Keratinocyte (primary cell): ENCODE measurements at regions not wholly inside any gene's neighbourhood (a gene's known extent, or its start where the extent isn't known, plus 50 kb on each side); places are given as distances from the start of the nearest gene placed in this dataset.
"Not testable (repeated sequence)": the region's sequence is repeated elsewhere in the genome, so short reads cannot be mapped to it uniquely, and the experiment has no call there.

Experiments used
- DNase-seq: peaks from one replicate; pipeline ENCODE4 v3.0.0-alpha.2; 2011; ENCODE audit warnings: low read depth, missing footprints, low spot score
- FAIRE-seq: peaks from 2 replicates; lab custom pipeline; 2011; peaks lifted over from hg19 to GRCh38; lab: Jason Lieb, UNC
- H2AFZ ChIP-seq: 2 replicates; pipeline ENCODE4 v1.6.0; 2012; ENCODE audit warnings: low read length, control low read depth, inconsistent platforms; ENCODE audit not compliant: control insufficient read depth
- H3K27ac ChIP-seq: 2 replicates; pipeline ENCODE4 v1.5.1; 2011; ENCODE audit warnings: low read length; ENCODE audit not compliant: control insufficient read depth, insufficient read depth
- H3K27me3 ChIP-seq: 3 replicates; pipeline ENCODE4 v1.6.0; 2011; ENCODE audit warnings: low read length; ENCODE audit not compliant: control insufficient read depth, insufficient read depth; ENCODE audit errors: extremely low read depth
- H3K36me3 ChIP-seq, 2 experiments: 2 replicates in 1 of 2; 3 replicates in 1 of 2; pipeline ENCODE4 v1.5.1; 2011; ENCODE audit warnings: low read length in 2 of 2, mild to moderate bottlenecking in 1 of 2; ENCODE audit not compliant: control insufficient read depth in 2 of 2, insufficient read depth in 2 of 2; ENCODE audit errors: extremely low read depth in 1 of 2
- H3K4me1 ChIP-seq: 3 replicates; pipeline ENCODE4 v1.5.1; 2011; ENCODE audit warnings: low read length; ENCODE audit not compliant: control insufficient read depth, insufficient read depth; ENCODE audit errors: extremely low read depth
- H3K4me2 ChIP-seq: 3 replicates; pipeline ENCODE4 v1.6.0; 2011; ENCODE audit warnings: low read depth, low read length; ENCODE audit not compliant: control insufficient read depth, insufficient read depth; ENCODE audit errors: extremely low read depth
- H3K4me3 ChIP-seq, 3 experiments: fragments of 200-600 bp in 1 of 3; sonication (generic) in 1 of 3; 2 replicates in 2 of 3; 3 replicates in 1 of 3; pipeline ENCODE4 v1.5.1; 2011 to 2016; ENCODE audit warnings: low read length in 3 of 3, mild to moderate bottlenecking in 3 of 3, control low read depth in 2 of 3, inconsistent platforms in 1 of 3, low read depth in 1 of 3, mixed read lengths in 1 of 3, mixed run types in 1 of 3, moderate library complexity in 1 of 3; ENCODE audit not compliant: control insufficient read depth in 2 of 3, insufficient read depth in 2 of 3; ENCODE audit errors: extremely low read depth in 1 of 3
- H3K79me2 ChIP-seq: 2 replicates; pipeline ENCODE4 v1.6.0; 2012; ENCODE audit warnings: low read length; ENCODE audit not compliant: control insufficient read depth, insufficient read depth
- H3K9ac ChIP-seq: 3 replicates; pipeline ENCODE4 v1.6.0; 2011; ENCODE audit warnings: low read length; ENCODE audit not compliant: control insufficient read depth, insufficient read depth; ENCODE audit errors: extremely low read depth
- H3K9me1 ChIP-seq: 3 replicates; pipeline ENCODE4 v1.6.0; 2011; ENCODE audit warnings: low read length; ENCODE audit not compliant: control insufficient read depth, insufficient read depth; ENCODE audit errors: extremely low read depth
- H3K9me3 ChIP-seq: 2 replicates; pipeline ENCODE4 v1.5.1; 2012; ENCODE audit warnings: low read depth, low read length; ENCODE audit not compliant: control insufficient read depth
- H4K20me1 ChIP-seq: 3 replicates; pipeline ENCODE4 v1.6.0; 2011; ENCODE audit warnings: low read length; ENCODE audit not compliant: control insufficient read depth, insufficient read depth; ENCODE audit errors: extremely low read depth
- EZH2 ChIP-seq: IDR thresholded peaks from one replicate; pipeline ENCODE4 v1.6.1; 2012; ENCODE audit warnings: inconsistent platforms, mild to moderate bottlenecking, low read length, moderate library complexity
- dilution Hi-C: fragments of 300-500 bp; cut with MboI; formaldehyde crosslinking; loops from one replicate; pipeline ENCODE4 v1.7.0; 2020; ENCODE audit warnings: low sequenced_read_pairs; ENCODE audit not compliant: extremely low pct_ligation_motif_present
- TF ChIP-seq, protein P1 (sequence below), 3 experiments: IDR thresholded peaks in 1 of 3; conservative IDR thresholded peaks in 1 of 3; optimal IDR thresholded peaks in 1 of 3; 2 replicates in 2 of 3; 3 replicates in 1 of 3; pipeline versions ENCODE3 to v1.5.1; 2011; ENCODE audit warnings: low read length in 3 of 3, mild to moderate bottlenecking in 3 of 3, moderate library complexity in 2 of 3, control low read depth in 1 of 3, inconsistent platforms in 1 of 3; ENCODE audit not compliant: insufficient read depth in 2 of 3; ENCODE audit errors: extremely low read depth in 1 of 3

- no peak overlapping the region for H3K4me3 ChIP-seq
- H3K36me3 ChIP-seq, result no peaks in the 10 kb centered on the region
- H3K79me2 ChIP-seq, result no peaks in the 10 kb centered on the region
- H3K9me1 ChIP-seq, result no peaks in the 10 kb centered on the region
- no peak overlapping the region for H3K27ac ChIP-seq
- no peak for TF ChIP-seq EZH2
- no peak for FAIRE-seq
- dilution Hi-C loops, result no loop called here
- no peak overlapping the region for H3K9ac ChIP-seq
- H2AFZ ChIP-seq, result no peak overlapping the region
- H4K20me1 ChIP-seq, result no peaks in the 10 kb centered on the region
- DNase-seq, result no peak
- H3K4me1 ChIP-seq, result no peaks in the 10 kb centered on the region
- no peaks in the 10 kb centered on the region for H3K27me3 ChIP-seq
- H3K4me2 ChIP-seq, result no peak overlapping the region
- H3K9me3 ChIP-seq, result no peaks in the 10 kb centered on the region
Observed at GRCh38 chr4:42311591-42311990, 85.7 kb upstream of the SHISA3 start.

DNA sequence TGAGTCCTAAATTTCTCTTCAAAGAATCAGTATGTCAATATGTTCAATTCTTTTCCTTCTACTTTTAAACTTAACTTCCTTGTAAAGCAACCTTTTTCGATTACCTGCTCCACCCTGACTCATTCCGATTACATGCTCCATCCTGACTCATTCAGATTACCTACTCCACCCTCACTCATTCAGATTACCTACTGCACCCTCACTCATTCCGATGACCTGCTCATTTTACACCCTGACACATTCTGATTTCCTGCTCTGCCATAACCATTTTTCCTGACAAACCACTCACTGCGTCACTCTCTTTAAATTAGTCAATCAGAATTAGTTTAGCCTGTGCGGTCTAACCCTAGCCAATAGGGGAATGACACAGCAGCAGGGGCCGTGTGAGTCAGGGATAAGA lies 83.9 kb upstream of the SHISA3 start:
- H3K79me2 ChIP-seq, H3K9ac ChIP-seq, dilution Hi-C loops, H3K4me2 ChIP-seq, H3K4me3 ChIP-seq, H3K27me3 ChIP-seq, H3K36me3 ChIP-seq, FAIRE-seq, H3K27ac ChIP-seq, H3K9me1 ChIP-seq, DNase-seq, H4K20me1 ChIP-seq, H3K9me3 ChIP-seq, H2AFZ ChIP-seq, H3K4me1 ChIP-seq: not testable (repeated sequence)

GRCh38 chr4:42313872-42314271 lies 83.4 kb upstream of the SHISA3 start:
- Histone ChIP-seq H3K27ac (no peak overlapping the region), H3K9me1 (no peaks in the 10 kb centered on the region), H3K36me3 (no peaks in the 10 kb centered on the region), H4K20me1 (no peaks in the 10 kb centered on the region), H2AFZ (no peak overlapping the region), H3K9ac (no peak overlapping the region), H3K27me3 (no peaks in the 10 kb centered on the region), H3K4me3 (no peak overlapping the region), H3K4me1 (no peaks in the 10 kb centered on the region), H3K79me2 (no peaks in the 10 kb centered on the region), H3K9me3 (no peaks in the 10 kb centered on the region), H3K4me2 (no peak overlapping the region)
- FAIRE-seq (no peak), DNase-seq (no peak)
- TF ChIP-seq EZH2, result no peak
- TF ChIP-seq, protein P1, sequence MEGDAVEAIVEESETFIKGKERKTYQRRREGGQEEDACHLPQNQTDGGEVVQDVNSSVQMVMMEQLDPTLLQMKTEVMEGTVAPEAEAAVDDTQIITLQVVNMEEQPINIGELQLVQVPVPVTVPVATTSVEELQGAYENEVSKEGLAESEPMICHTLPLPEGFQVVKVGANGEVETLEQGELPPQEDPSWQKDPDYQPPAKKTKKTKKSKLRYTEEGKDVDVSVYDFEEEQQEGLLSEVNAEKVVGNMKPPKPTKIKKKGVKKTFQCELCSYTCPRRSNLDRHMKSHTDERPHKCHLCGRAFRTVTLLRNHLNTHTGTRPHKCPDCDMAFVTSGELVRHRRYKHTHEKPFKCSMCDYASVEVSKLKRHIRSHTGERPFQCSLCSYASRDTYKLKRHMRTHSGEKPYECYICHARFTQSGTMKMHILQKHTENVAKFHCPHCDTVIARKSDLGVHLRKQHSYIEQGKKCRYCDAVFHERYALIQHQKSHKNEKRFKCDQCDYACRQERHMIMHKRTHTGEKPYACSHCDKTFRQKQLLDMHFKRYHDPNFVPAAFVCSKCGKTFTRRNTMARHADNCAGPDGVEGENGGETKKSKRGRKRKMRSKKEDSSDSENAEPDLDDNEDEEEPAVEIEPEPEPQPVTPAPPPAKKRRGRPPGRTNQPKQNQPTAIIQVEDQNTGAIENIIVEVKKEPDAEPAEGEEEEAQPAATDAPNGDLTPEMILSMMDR (optimal IDR thresholded peaks at IDR 0.05 in 1 of 3, IDR thresholded peaks at IDR 0.05 in 1 of 3, conservative IDR thresholded peaks at IDR 0.05 in 1 of 3; ENCODE audit: extremely low read depth in 1 of 3, insufficient read depth in 2 of 3, low read length in 3 of 3), result no peak
- dilution Hi-C loops, result no loop called here
